Tibial nerve (tissue), 3 donors: ENCODE measurements at regions not wholly inside any gene's neighbourhood (a gene's known extent, or its start where the extent isn't known, plus 50 kb on each side); places are given as distances from the start of the nearest gene placed in this dataset.

Source experiments
- CTCF ChIP-seq, 5 experiments: fragments of 200-600 bp in 3 of 5; fragments of 450-650 bp in 2 of 5; sonication (generic) in 3 of 5; IDR thresholded peaks; one replicate each; pipeline ENCODE4 v1.5.1; 2016 to 2019; ENCODE audit warnings: antibody characterized with exemption in 5 of 5, mild to moderate bottlenecking in 3 of 5, moderate library complexity in 2 of 5
- POLR2A ChIP-seq, 2 donors: fragments of 450-650 bp; IDR thresholded peaks; one replicate each; pipeline ENCODE4 v1.6.1; 2017; ENCODE audit warnings: antibody characterized with exemption in 2 of 2, mild to moderate bottlenecking in 2 of 2, moderate library complexity in 2 of 2

- TF ChIP-seq CTCF (IDR thresholded peaks at IDR 0.05) (no peak), POLR2A (IDR thresholded peaks at IDR 0.05) (no peak)
Observed at GRCh38 chr13:88526186-88526852, 855.1 kb downstream of the SLITRK5 start.
